ENCODE measurements at regions not wholly inside any gene's neighbourhood (a gene's known extent, or its start where the extent isn't known, plus 50 kb on each side); places are given as distances from the start of the nearest gene placed in this dataset.
A peak's percentile ranks its signal among the peaks of the same experiment; 100 is the strongest.
"Not testable (repeated sequence)": the region's sequence is repeated elsewhere in the genome, so short reads cannot be mapped to it uniquely, and the experiment has no call there.

DNA sequence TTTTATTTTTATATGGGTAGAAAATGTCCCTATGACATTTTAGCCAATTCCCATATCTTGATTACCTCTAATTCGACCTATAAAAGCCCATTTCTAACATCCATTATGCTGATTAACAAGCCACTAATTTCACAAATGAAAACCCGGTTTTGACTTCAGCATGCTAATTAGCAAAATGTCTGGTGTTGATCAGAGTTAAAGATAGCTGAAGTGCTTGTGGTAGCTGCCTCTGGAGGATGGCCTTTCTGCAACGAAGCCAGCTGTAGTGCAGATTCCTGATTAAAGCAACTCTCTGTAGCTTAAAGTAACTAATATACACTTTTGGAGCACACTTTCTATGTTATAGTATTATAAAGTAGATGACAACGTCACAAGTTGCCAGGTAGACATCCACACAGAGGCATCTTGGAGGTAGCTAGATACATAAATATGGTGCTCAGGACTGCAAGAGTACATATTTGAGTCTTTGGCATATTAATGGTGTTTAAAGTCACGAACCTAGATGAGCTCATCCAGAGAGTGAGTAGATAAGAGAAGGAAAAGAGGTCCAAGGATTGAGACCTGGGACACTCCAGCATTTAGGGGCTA, 239.5 kb downstream of the BRINP2 start:
- ChIA-PET POLR2A (no interaction called here), CTCF (ENCODE audit: low intra/inter-chr PET ratio, low total read pairs) (no interaction called here)
- Histone ChIP-seq H2AFZ (ENCODE audit: low read length) (no peak overlapping the region), H3K4me1 (ENCODE audit: insufficient read depth, low read length) (no peaks in the 10 kb centered on the region), H3K36me3 (replicated peaks in 1 of 2; ENCODE audit: control insufficient read depth in 1 of 2, insufficient read depth in 2 of 2, low read length in 2 of 2) (no peaks in the 10 kb centered on the region), H3K79me2 (ENCODE audit: insufficient read depth, low read length) (no peaks in the 10 kb centered on the region), H3K9ac (ENCODE audit: insufficient read depth, low read depth, low read length) (no peak overlapping the region), H4K20me1 (ENCODE audit: insufficient read depth, low read length) (no peaks in the 10 kb centered on the region), H3K27ac (ENCODE audit: extremely low read length, insufficient read depth, low read length) (no peak overlapping the region), H3K9me3 (ENCODE audit: low read length) (no peaks in the 10 kb centered on the region), H3K27me3 (ENCODE audit: control insufficient read depth in 1 of 2, insufficient read depth in 2 of 2, low read length in 2 of 2) (no peaks in the 10 kb centered on the region), H3K4me3 (replicated peaks in 1 of 3; ENCODE audit: insufficient read depth in 1 of 3, low read depth in 2 of 3, low read length in 3 of 3) (no peak overlapping the region), H3K4me2 (ENCODE audit: low read depth, low read length) (no peak overlapping the region)
- intact Hi-C loops (cut with micrococcal nuclease; ENCODE audit: unreplicated experiment) (no loop called here), in situ Hi-C loops (cut with HindIII; ENCODE audit: extremely low pct_ligation_motif_present, low pct_unique_long_range_greater_than_20kb) (no loop called here)
- TF ChIP-seq PHF21A (CRISPR knock-in tag; IDR thresholded peaks at IDR 0.05) (no peak), ZNF468 (CRISPR knock-in tag; IDR thresholded peaks at IDR 0.05) (no peak), RFX5 (IDR thresholded peaks at IDR 0.05; ENCODE audit: low read depth, low read length) (peak; percentile 67; the same call in 1 of the 2 replicates), ZNF383 (CRISPR knock-in tag; IDR thresholded peaks at IDR 0.05; ENCODE audit: borderline replicate concordance) (no peak)
- TF ChIP-seq, protein P1, sequence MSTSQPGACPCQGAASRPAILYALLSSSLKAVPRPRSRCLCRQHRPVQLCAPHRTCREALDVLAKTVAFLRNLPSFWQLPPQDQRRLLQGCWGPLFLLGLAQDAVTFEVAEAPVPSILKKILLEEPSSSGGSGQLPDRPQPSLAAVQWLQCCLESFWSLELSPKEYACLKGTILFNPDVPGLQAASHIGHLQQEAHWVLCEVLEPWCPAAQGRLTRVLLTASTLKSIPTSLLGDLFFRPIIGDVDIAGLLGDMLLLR (CRISPR knock-in tag; IDR thresholded peaks at IDR 0.05), result no peak
- ATAC-seq (no peak), DNase-seq (ENCODE audit: low spot score) (no peak), FAIRE-seq (no peak)
- under 1% methylated on average over 5 of the region's 5 CpGs for WGBS (ENCODE audit: low lambda C conversion rate)
- BruUV-seq (replicated peaks), result no TSS peak

- CTCF ChIA-PET (ENCODE audit: low intra/inter-chr PET ratio, low total read pairs); H3K9me3 ChIP-seq (ENCODE audit: low read length); H3K4me1 ChIP-seq (ENCODE audit: insufficient read depth, low read length); intact Hi-C loops (cut with micrococcal nuclease; ENCODE audit: unreplicated experiment); in situ Hi-C loops (cut with HindIII; ENCODE audit: extremely low pct_ligation_motif_present, low pct_unique_long_range_greater_than_20kb); H3K4me3 ChIP-seq (replicated peaks in 1 of 3; ENCODE audit: insufficient read depth in 1 of 3, low read depth in 2 of 3, low read length in 3 of 3); DNase-seq (ENCODE audit: low spot score); H3K27ac ChIP-seq (ENCODE audit: extremely low read length, insufficient read depth, low read length); H3K4me2 ChIP-seq (ENCODE audit: low read depth, low read length); ATAC-seq; FAIRE-seq; POLR2A ChIA-PET; BruUV-seq (replicated peaks); H3K36me3 ChIP-seq (replicated peaks in 1 of 2; ENCODE audit: control insufficient read depth in 1 of 2, insufficient read depth in 2 of 2, low read length in 2 of 2); H3K27me3 ChIP-seq (ENCODE audit: control insufficient read depth in 1 of 2, insufficient read depth in 2 of 2, low read length in 2 of 2); H3K9ac ChIP-seq (ENCODE audit: insufficient read depth, low read depth, low read length); H4K20me1 ChIP-seq (ENCODE audit: insufficient read depth, low read length); H3K79me2 ChIP-seq (ENCODE audit: insufficient read depth, low read length); H2AFZ ChIP-seq (ENCODE audit: low read length): not testable (repeated sequence)
- TF ChIP-seq, protein P2, sequence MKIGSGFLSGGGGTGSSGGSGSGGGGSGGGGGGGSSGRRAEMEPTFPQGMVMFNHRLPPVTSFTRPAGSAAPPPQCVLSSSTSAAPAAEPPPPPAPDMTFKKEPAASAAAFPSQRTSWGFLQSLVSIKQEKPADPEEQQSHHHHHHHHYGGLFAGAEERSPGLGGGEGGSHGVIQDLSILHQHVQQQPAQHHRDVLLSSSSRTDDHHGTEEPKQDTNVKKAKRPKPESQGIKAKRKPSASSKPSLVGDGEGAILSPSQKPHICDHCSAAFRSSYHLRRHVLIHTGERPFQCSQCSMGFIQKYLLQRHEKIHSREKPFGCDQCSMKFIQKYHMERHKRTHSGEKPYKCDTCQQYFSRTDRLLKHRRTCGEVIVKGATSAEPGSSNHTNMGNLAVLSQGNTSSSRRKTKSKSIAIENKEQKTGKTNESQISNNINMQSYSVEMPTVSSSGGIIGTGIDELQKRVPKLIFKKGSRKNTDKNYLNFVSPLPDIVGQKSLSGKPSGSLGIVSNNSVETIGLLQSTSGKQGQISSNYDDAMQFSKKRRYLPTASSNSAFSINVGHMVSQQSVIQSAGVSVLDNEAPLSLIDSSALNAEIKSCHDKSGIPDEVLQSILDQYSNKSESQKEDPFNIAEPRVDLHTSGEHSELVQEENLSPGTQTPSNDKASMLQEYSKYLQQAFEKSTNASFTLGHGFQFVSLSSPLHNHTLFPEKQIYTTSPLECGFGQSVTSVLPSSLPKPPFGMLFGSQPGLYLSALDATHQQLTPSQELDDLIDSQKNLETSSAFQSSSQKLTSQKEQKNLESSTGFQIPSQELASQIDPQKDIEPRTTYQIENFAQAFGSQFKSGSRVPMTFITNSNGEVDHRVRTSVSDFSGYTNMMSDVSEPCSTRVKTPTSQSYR (CRISPR knock-in tag; IDR thresholded peaks at IDR 0.05; ENCODE audit: borderline replicate concordance), result 0 out of 2 replicates have a peak, but pooled peaks have one; percentile 34
- 68% methylated on average over 8 of the region's 14 CpGs for WGBS (ENCODE audit: low lambda C conversion rate)
Measured at GRCh38 chr1:177406323-177406722, 235.6 kb downstream of the BRINP2 start.

Measured in HepG2 (cell line).